A673 (cell line): ENCODE measurements at regions not wholly inside any gene's neighbourhood (a gene's known extent, or its start where the extent isn't known, plus 50 kb on each side); places are given as distances from the start of the nearest gene placed in this dataset.

Source experiments
- CTCF ChIP-seq: fragments of 300-800, 200-600 bp; sonication (generic); conservative IDR thresholded peaks from 2 replicates; pipeline ENCODE4 v1.5.1; 2017; ENCODE audit warnings: low read depth, mild to moderate bottlenecking, antibody characterized with exemption, low read length, moderate library complexity, mixed read lengths
- EZH2 ChIP-seq: fragments of 200-600 bp; sonication (generic); IDR thresholded peaks from 2 replicates; pipeline ENCODE4 v1.6.1; 2017; ENCODE audit warnings: borderline replicate concordance, low read depth, mild to moderate bottlenecking, mixed read lengths, antibody characterized with exemption, low read length; ENCODE audit not compliant: poor library complexity, severe bottlenecking

- TF ChIP-seq CTCF (no peak), EZH2 (no peak)
These were observed 88.8 kb downstream of the BUD13 start for GRCh38 chr11:116683982-116684381.
